ENCODE measurements at regions not wholly inside any gene's neighbourhood (a gene's known extent, or its start where the extent isn't known, plus 50 kb on each side); places are given as distances from the start of the nearest gene placed in this dataset.

- peak; percentile 78 for DNase-seq
Measured at GRCh38 chrX:115494161-115494560, 66.8 kb upstream of the PLS3 start.

- peak; percentile 59 for DNase-seq
Measured at GRCh38 chrX:115499112-115499805, 61.7 kb upstream of the PLS3 start.

GRCh38 chrX:115503099-115503498, 57.9 kb upstream of the PLS3 start:
- DNase-seq = no peak

GRCh38 chrX:115504167-115504566, 56.8 kb upstream of the PLS3 start:
- DNase-seq = no peak
